Trophoblast cell (in vitro differentiated cells and primary cell): ENCODE measurements at regions not wholly inside any gene's neighbourhood (a gene's known extent, or its start where the extent isn't known, plus 50 kb on each side); places are given as distances from the start of the nearest gene placed in this dataset.

Experiments
- DNase-seq, 2 donors: peaks; one replicate each; pipeline ENCODE4 v3.0.0-alpha.2; 2016
- H2AFZ ChIP-seq: 2 replicates; pipeline ENCODE4 v1.6.1; 2013; ENCODE audit warnings: low read length, moderate library complexity, mild to moderate bottlenecking; ENCODE audit not compliant: insufficient read depth, poor library complexity
- H2AK5ac ChIP-seq: 2 replicates; pipeline ENCODE4 v1.6.1; 2013; ENCODE audit warnings: mild to moderate bottlenecking, low read length
- H2BK120ac ChIP-seq: 2 replicates; pipeline ENCODE4 v1.6.1; 2013; ENCODE audit warnings: low read length, mild to moderate bottlenecking, moderate library complexity; ENCODE audit not compliant: insufficient read depth, poor library complexity
- H2BK12ac ChIP-seq: 2 replicates; pipeline ENCODE4 v1.6.1; 2013; ENCODE audit warnings: mild to moderate bottlenecking, low read length, moderate library complexity
- H2BK5ac ChIP-seq: 2 replicates; pipeline ENCODE4 v1.6.1; 2013; ENCODE audit warnings: low read length, low read depth, moderate library complexity, mild to moderate bottlenecking; ENCODE audit not compliant: poor library complexity
- H3K14ac ChIP-seq: 2 replicates; pipeline ENCODE4 v1.6.1; 2013; ENCODE audit warnings: mild to moderate bottlenecking, low read length
- H3K18ac ChIP-seq: 2 replicates; pipeline ENCODE4 v1.6.1; 2013; ENCODE audit warnings: mild to moderate bottlenecking, low read length
- H3K23ac ChIP-seq: 2 replicates; pipeline ENCODE4 v1.6.1; 2013; ENCODE audit warnings: low read length
- H3K27ac ChIP-seq: 2 replicates; pipeline ENCODE4 v1.5.1; 2013; ENCODE audit warnings: low read depth, mild to moderate bottlenecking, inconsistent platforms, low read length, moderate library complexity
- H3K27me3 ChIP-seq: 2 replicates; pipeline ENCODE4 v1.6.1; 2013; ENCODE audit warnings: inconsistent platforms, mild to moderate bottlenecking, low read length, moderate library complexity; ENCODE audit not compliant: insufficient read depth
- H3K36me3 ChIP-seq, 2 experiments: 1 replicate in 1 of 2; 2 replicates in 1 of 2; pipeline ENCODE4 v1.6.1; 2013; ENCODE audit warnings: low read length in 2 of 2, mild to moderate bottlenecking in 2 of 2, moderate library complexity in 1 of 2; ENCODE audit not compliant: insufficient read depth in 2 of 2, control insufficient read depth in 1 of 2
- H3K4ac ChIP-seq: 2 replicates; pipeline ENCODE4 v1.6.1; 2013; ENCODE audit warnings: low read depth, mild to moderate bottlenecking, low read length, moderate library complexity
- H3K4me1 ChIP-seq, 2 experiments: 1 replicate in 1 of 2; 2 replicates in 1 of 2; pipeline ENCODE4 v1.6.1; 2013; ENCODE audit warnings: low read length in 2 of 2, mild to moderate bottlenecking in 2 of 2, moderate library complexity in 1 of 2; ENCODE audit not compliant: insufficient read depth in 2 of 2, control insufficient read depth in 1 of 2
- H3K4me2 ChIP-seq: 2 replicates; pipeline ENCODE4 v1.6.1; 2013; ENCODE audit warnings: inconsistent platforms, mild to moderate bottlenecking, low read length, moderate library complexity
- H3K4me3 ChIP-seq: 2 replicates; pipeline ENCODE4 v1.5.1; 2013; ENCODE audit warnings: mild to moderate bottlenecking, low read depth, low read length, inconsistent platforms
- H3K79me1 ChIP-seq: one replicate; pipeline ENCODE4 v1.6.1; 2013; ENCODE audit warnings: low read length
- H3K79me2 ChIP-seq: 2 replicates; pipeline ENCODE4 v1.6.1; 2013; ENCODE audit warnings: low read length, mild to moderate bottlenecking; ENCODE audit not compliant: control insufficient read depth, insufficient read depth, poor library complexity
- H3K9ac ChIP-seq: 2 replicates; pipeline ENCODE4 v1.6.1; 2013; ENCODE audit warnings: mild to moderate bottlenecking, low read length
- H3K9me3 ChIP-seq: 2 replicates; pipeline ENCODE4 v1.6.1; 2013; ENCODE audit warnings: low read depth, mild to moderate bottlenecking, control low read depth, inconsistent platforms, low read length; ENCODE audit not compliant: insufficient read depth
- H4K12ac ChIP-seq: 2 replicates; pipeline ENCODE4 v1.6.1; 2013; ENCODE audit warnings: low read depth, mild to moderate bottlenecking, low read length, moderate library complexity
- H4K8ac ChIP-seq: 2 replicates; pipeline ENCODE4 v1.6.1; 2013; ENCODE audit warnings: low read depth, mild to moderate bottlenecking, low read length, moderate library complexity
- H4K91ac ChIP-seq: one replicate; pipeline ENCODE4 v1.6.1; 2013; ENCODE audit warnings: low read depth, mild to moderate bottlenecking, low read length, moderate library complexity
- WGBS: extraction: QIAGEN DNeasy Blood & Tissue Kit; methylation state at CpG from one replicate; pipeline ENCODE4 v1.1.7; 2013; ENCODE audit warnings: missing lambda C conversion rate; ENCODE audit not compliant: insufficient read length, insufficient coverage; ENCODE audit errors: extremely low coverage; 5-methylcytosine and 5-hydroxymethylcytosine counted together

DNA sequence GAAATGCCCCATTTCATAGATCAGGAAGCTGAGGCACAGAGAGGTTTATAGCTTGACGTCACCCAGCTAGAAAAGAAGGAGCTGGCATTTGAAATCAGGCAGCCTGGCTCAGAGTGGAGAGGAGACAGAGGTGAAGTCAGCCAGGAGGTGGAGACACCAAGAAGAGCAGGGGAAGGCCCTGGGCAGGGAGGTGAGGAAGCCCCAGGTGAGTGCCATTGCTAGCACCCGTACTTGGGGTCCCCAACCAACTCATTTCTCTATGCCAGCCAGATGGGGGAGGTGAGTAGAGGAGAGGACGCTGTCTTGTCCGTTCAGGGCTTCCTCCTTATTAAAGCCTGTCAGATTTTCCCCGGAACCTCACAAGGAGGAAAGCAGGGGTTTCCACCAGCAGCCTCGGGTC is 149.6 kb upstream of the TLE3 start:
- Histone ChIP-seq H2BK5ac (no peak overlapping the region), H2AK5ac (no peak overlapping the region), H4K12ac (no peak overlapping the region), H2BK12ac (no peak overlapping the region), H3K4ac (no peak overlapping the region), H3K4me1 (peaks cover 7 to 8% of the 10 kb centered on the region in 2 experiments), H3K4me3 (no peak overlapping the region), H4K91ac (no peak overlapping the region), H3K27me3 (no peaks in the 10 kb centered on the region), H3K27ac (no peak overlapping the region), H3K36me3 (no peaks in the 10 kb centered on the region), H4K8ac (no peak overlapping the region), H3K9ac (no peak overlapping the region), H2BK120ac (no peak overlapping the region), H3K79me2 (no peaks in the 10 kb centered on the region), H3K18ac (no peak overlapping the region), H3K23ac (no peak overlapping the region), H3K79me1 (no peaks in the 10 kb centered on the region), H3K14ac (no peak overlapping the region), H2AFZ (no peak overlapping the region), H3K9me3 (no peaks in the 10 kb centered on the region), H3K4me2 (no peak overlapping the region)
- no peak for DNase-seq
- WGBS, result no CpG with 5 or more reads among the region's 6 CpGs

GRCh38 chr15:70246623-70247220 is 149.0 kb upstream of the TLE3 start:
- Histone ChIP-seq H2BK120ac (no peak overlapping the region), H3K27ac (no peak overlapping the region), H3K36me3 (no peaks in the 10 kb centered on the region), H3K27me3 (no peaks in the 10 kb centered on the region), H4K8ac (no peak overlapping the region), H3K79me2 (no peaks in the 10 kb centered on the region), H3K79me1 (no peaks in the 10 kb centered on the region), H3K4me1 (peaks cover 7 to 8% of the 10 kb centered on the region in 2 experiments), H3K9me3 (no peaks in the 10 kb centered on the region), H4K12ac (no peak overlapping the region), H3K9ac (no peak overlapping the region), H3K4me2 (no peak overlapping the region), H3K4me3 (no peak overlapping the region), H2AK5ac (no peak overlapping the region), H3K23ac (no peak overlapping the region), H2BK12ac (no peak overlapping the region), H2AFZ (no peak overlapping the region), H2BK5ac (no peak overlapping the region), H3K18ac (no peak overlapping the region), H3K14ac (no peak overlapping the region), H3K4ac (no peak overlapping the region), H4K91ac (no peak overlapping the region)
- DNase-seq, result no peak
- WGBS, result no CpG with 5 or more reads among the region's 8 CpGs

DNA sequence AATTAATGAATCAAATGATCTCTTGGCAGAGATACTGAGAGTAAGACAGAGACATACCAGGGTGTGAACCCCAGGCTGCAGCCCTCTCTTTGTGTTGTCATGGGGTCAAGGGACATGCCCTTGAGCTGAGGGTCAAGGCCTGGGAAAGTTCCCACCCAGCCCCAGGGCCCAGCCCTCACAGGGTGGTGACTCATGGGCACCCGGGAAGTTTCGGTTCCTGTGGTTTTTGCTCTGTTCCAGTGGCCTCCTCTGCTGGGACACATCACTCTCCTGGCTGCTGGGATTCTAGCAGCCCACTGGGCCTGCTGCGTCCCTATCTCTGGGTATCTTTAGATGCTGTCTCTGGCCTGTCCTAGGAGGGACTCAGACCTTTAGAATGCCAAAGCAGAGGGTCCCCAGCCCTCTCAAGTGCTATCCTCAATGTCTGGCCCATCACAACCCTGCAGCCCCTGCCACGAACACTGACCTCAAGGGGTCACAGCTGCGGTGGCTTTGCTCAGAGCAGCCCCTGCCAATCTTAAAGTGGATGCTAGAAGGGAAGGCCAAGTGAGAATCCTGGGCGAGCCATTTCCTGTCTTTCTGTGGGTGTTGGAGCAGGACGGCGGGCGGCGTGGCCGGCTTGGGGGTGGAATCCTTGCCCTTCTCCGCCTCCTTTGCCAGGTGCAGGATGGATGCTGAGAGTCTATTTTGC is 148.4 kb upstream of the TLE3 start:
- no peak overlapping the region for H3K9ac ChIP-seq
- no peak overlapping the region for H4K91ac ChIP-seq
- no peaks in the 10 kb centered on the region for H3K79me2 ChIP-seq

GRCh38 chr15:70244978-70245542 is 147.3 kb upstream of the TLE3 start:
- H2BK120ac ChIP-seq, result no peak overlapping the region
- H3K79me1 ChIP-seq, result no peaks in the 10 kb centered on the region
- DNase-seq, result no peak
- WGBS, result no CpG with 5 or more reads among the region's 9 CpGs
- no peak overlapping the region for H3K14ac ChIP-seq
- no peak overlapping the region for H3K9ac ChIP-seq
- H3K4me2 ChIP-seq, result no peak overlapping the region
- no peaks in the 10 kb centered on the region for H3K36me3 ChIP-seq
- H3K23ac ChIP-seq, result no peak overlapping the region
- no peak overlapping the region for H3K18ac ChIP-seq
- H4K8ac ChIP-seq, result no peak overlapping the region
- no peak overlapping the region for H2BK12ac ChIP-seq
- no peak overlapping the region for H3K4me3 ChIP-seq
- H3K79me2 ChIP-seq, result no peaks in the 10 kb centered on the region
- no peak overlapping the region for H4K12ac ChIP-seq
- no peak overlapping the region for H2AFZ ChIP-seq
- no peak overlapping the region for H3K4ac ChIP-seq
- no peak overlapping the region for H2BK5ac ChIP-seq
- no peak overlapping the region for H3K27ac ChIP-seq
- H2AK5ac ChIP-seq, result no peak overlapping the region
- no peaks in the 10 kb centered on the region for H3K27me3 ChIP-seq
- H3K4me1 ChIP-seq, result peaks cover 7 to 8% of the 10 kb centered on the region in 2 experiments
- H3K9me3 ChIP-seq, result no peaks in the 10 kb centered on the region
- no peak overlapping the region for H4K91ac ChIP-seq

More for the DNA sequence above, 148.4 kb upstream of the TLE3 start:
- H2BK120ac ChIP-seq, result no peak overlapping the region
- peak; percentile 38 to 58 for DNase-seq
- WGBS, result no CpG with 5 or more reads among the region's 12 CpGs
- no peak overlapping the region for H3K14ac ChIP-seq
- no peak overlapping the region for H3K27ac ChIP-seq
- H4K12ac ChIP-seq, result no peak overlapping the region
- H3K79me1 ChIP-seq, result no peaks in the 10 kb centered on the region
- H2AFZ ChIP-seq, result no peak overlapping the region
- no peak overlapping the region for H2AK5ac ChIP-seq
- no peak overlapping the region for H3K4me2 ChIP-seq
- peaks cover 7 to 8% of the 10 kb centered on the region in 2 experiments for H3K4me1 ChIP-seq
- no peaks in the 10 kb centered on the region for H3K27me3 ChIP-seq
- H2BK5ac ChIP-seq, result no peak overlapping the region
- H4K8ac ChIP-seq, result no peak overlapping the region
- no peak overlapping the region for H3K23ac ChIP-seq
- H3K9me3 ChIP-seq, result no peaks in the 10 kb centered on the region
- no peak overlapping the region for H3K18ac ChIP-seq
- no peak overlapping the region for H3K4me3 ChIP-seq
- no peaks in the 10 kb centered on the region for H3K36me3 ChIP-seq
- no peak overlapping the region for H3K4ac ChIP-seq
- no peak overlapping the region for H2BK12ac ChIP-seq
